H1 (cell line): ENCODE measurements at regions not wholly inside any gene's neighbourhood (a gene's known extent, or its start where the extent isn't known, plus 50 kb on each side); places are given as distances from the start of the nearest gene placed in this dataset.

Experiments
- CTCF ChIA-PET: fragments of 300-600 bp; sonication (Branson Sonifier 250); formaldehyde crosslinking; loops from one replicate; lab custom pipeline; 2021; ENCODE audit not compliant: partially characterized antibody; lab: Charles Lee
- POLR2A ChIA-PET: fragments of 300-600 bp; sonication (Branson Sonifier 250); formaldehyde crosslinking; loops from one replicate; lab custom pipeline; 2021; ENCODE audit warnings: inconsistent platforms; ENCODE audit not compliant: partially characterized antibody; lab: Charles Lee
- DNase-seq, 2 experiments: peaks; one replicate each; pipeline versions ENCODE4 v3.0.0 to v3.0.0-alpha.2; 2010 to 2022; ENCODE audit warnings: low spot score in 2 of 2, low read depth in 1 of 2, mixed read lengths in 1 of 2
- FAIRE-seq: peaks from 2 replicates; lab custom pipeline; 2011; peaks lifted over from hg19 to GRCh38; lab: Jason Lieb, UNC
- H2AFZ ChIP-seq: 2 replicates; pipeline ENCODE4 v1.8.1; 2012; ENCODE audit warnings: low read length, inconsistent platforms
- H2AK5ac ChIP-seq: 2 replicates; pipeline ENCODE4 v1.6.1; 2013; ENCODE audit warnings: low read depth, low read length
- H2BK120ac ChIP-seq: replicated peaks from 2 replicates; pipeline ENCODE3; 2013; ENCODE audit warnings: low read depth, low read length, inconsistent platforms
- H2BK12ac ChIP-seq: 2 replicates; pipeline ENCODE4 v1.6.1; 2013; ENCODE audit warnings: low read depth, low read length
- H2BK15ac ChIP-seq: 2 replicates; pipeline ENCODE4 v1.6.1; 2013; ENCODE audit warnings: low read length
- H2BK20ac ChIP-seq: 2 replicates; pipeline ENCODE4 v1.6.1; 2013; ENCODE audit warnings: low read length
- H2BK5ac ChIP-seq: 2 replicates; pipeline ENCODE4 v1.6.1; 2013; ENCODE audit warnings: low read depth, low read length
- H3K14ac ChIP-seq: 2 replicates; pipeline ENCODE4 v1.6.1; 2013; ENCODE audit warnings: inconsistent platforms; ENCODE audit not compliant: insufficient read length
- H3K18ac ChIP-seq: 2 replicates; pipeline ENCODE4 v1.6.1; 2013; ENCODE audit warnings: low read length; ENCODE audit errors: extremely low read depth
- H3K23ac ChIP-seq: 2 replicates; pipeline ENCODE4 v1.6.1; 2013; ENCODE audit warnings: inconsistent platforms; ENCODE audit not compliant: insufficient read length
- H3K23me2 ChIP-seq: 2 replicates; pipeline ENCODE4 v1.6.1; 2013; ENCODE audit warnings: low read depth, low read length
- H3K27ac ChIP-seq: 2 replicates; pipeline ENCODE4 v1.6.1; 2011; ENCODE audit warnings: low read depth, low read length, inconsistent platforms
- H3K27me3 ChIP-seq, 4 experiments: replicated peaks in 1 of 4; 1 replicate in 1 of 4; 2 replicates in 3 of 4; pipeline versions ENCODE4 v1.6.1 to v1.8.1; 2011 to 2013; ENCODE audit warnings: low read length in 3 of 4, mild to moderate bottlenecking in 3 of 4, inconsistent platforms in 2 of 4, mixed read lengths in 2 of 4, moderate library complexity in 1 of 4; ENCODE audit not compliant: control insufficient read depth in 3 of 4, insufficient read depth in 3 of 4; ENCODE audit errors: extremely low read depth in 1 of 4
- H3K36me3 ChIP-seq, 4 experiments: 2 replicates each; pipeline versions ENCODE4 v1.6.1 to v1.8.1; 2011 to 2013; ENCODE audit warnings: mild to moderate bottlenecking in 4 of 4, low read length in 3 of 4, moderate library complexity in 2 of 4, control low read depth in 1 of 4, inconsistent platforms in 1 of 4; ENCODE audit not compliant: insufficient read depth in 4 of 4, control insufficient read depth in 2 of 4
- H3K4ac ChIP-seq: replicated peaks from 2 replicates; pipeline ENCODE3; 2013; ENCODE audit warnings: low read length, low read depth, mixed read lengths, inconsistent platforms; ENCODE audit not compliant: insufficient read length
- H3K4me1 ChIP-seq, 4 experiments: replicated peaks in 1 of 4; 1 replicate in 1 of 4; 2 replicates in 3 of 4; pipeline versions ENCODE4 v1.6.1 to v1.8.1; 2011 to 2013; ENCODE audit warnings: low read length in 3 of 4, inconsistent platforms in 2 of 4, mixed read lengths in 1 of 4; ENCODE audit not compliant: insufficient read depth in 4 of 4, control insufficient read depth in 3 of 4
- H3K4me2 ChIP-seq, 2 experiments: 2 replicates each; pipeline versions ENCODE4 v1.6.1 to v1.8.1; 2011 to 2013; ENCODE audit warnings: low read depth in 2 of 2, low read length in 2 of 2, control low read depth in 1 of 2, inconsistent platforms in 1 of 2, mild to moderate bottlenecking in 1 of 2; ENCODE audit not compliant: insufficient read depth in 1 of 2
- H3K4me3 ChIP-seq, 4 experiments: fragments of 200-600, 300-600 bp in 1 of 4; sonication (generic), shearing (Covaris generic), sonication (Bioruptor Twin) in 1 of 4; 2 replicates each; pipeline versions ENCODE4 v1.5.1 to v1.8.1; 2011 to 2016; ENCODE audit warnings: low read length in 4 of 4, low read depth in 3 of 4, control low read depth in 2 of 4, inconsistent platforms in 2 of 4, mild to moderate bottlenecking in 2 of 4, mixed read lengths in 1 of 4, moderate library complexity in 1 of 4; ENCODE audit not compliant: insufficient read depth in 2 of 4; ENCODE audit errors: extremely low read depth in 1 of 4
- H3K56ac ChIP-seq: replicated peaks from 2 replicates; pipeline ENCODE3; 2013; ENCODE audit warnings: low read depth, mild to moderate bottlenecking, mixed read lengths, low read length, inconsistent platforms; ENCODE audit not compliant: insufficient read length
- H3K79me1 ChIP-seq: 2 replicates; pipeline ENCODE4 v1.6.1; 2013; ENCODE audit warnings: low read depth, low read length, control low read depth
- H3K79me2 ChIP-seq, 2 experiments: 2 replicates each; pipeline versions ENCODE4 v1.6.1 to v1.8.1; 2012 to 2013; ENCODE audit warnings: low read length in 2 of 2, mild to moderate bottlenecking in 2 of 2, inconsistent platforms in 1 of 2; ENCODE audit not compliant: insufficient read depth in 2 of 2, control insufficient read depth in 1 of 2
- H3K9ac ChIP-seq, 4 experiments: replicated peaks in 1 of 4; 1 replicate in 1 of 4; 2 replicates in 3 of 4; pipeline versions ENCODE4 v1.6.1 to v1.8.1; 2011 to 2013; ENCODE audit warnings: low read depth in 3 of 4, low read length in 3 of 4, control low read depth in 2 of 4, mild to moderate bottlenecking in 2 of 4, moderate library complexity in 2 of 4, inconsistent platforms in 1 of 4; ENCODE audit errors: extremely low read depth in 1 of 4
- H3K9me3 ChIP-seq, 2 experiments: 2 replicates each; pipeline versions ENCODE4 v1.6.1 to v1.8.1; 2012 to 2013; ENCODE audit warnings: mild to moderate bottlenecking in 2 of 2, moderate library complexity in 2 of 2, control low read depth in 1 of 2, inconsistent platforms in 1 of 2, low read depth in 1 of 2, low read length in 1 of 2, mixed read lengths in 1 of 2; ENCODE audit not compliant: insufficient read depth in 2 of 2
- H4K20me1 ChIP-seq, 2 experiments: replicated peaks in 1 of 2; 2 replicates each; pipeline versions ENCODE3 to v1.8.1; 2011 to 2013; ENCODE audit warnings: inconsistent platforms in 2 of 2, low read length in 2 of 2, mild to moderate bottlenecking in 1 of 2; ENCODE audit not compliant: insufficient read depth in 2 of 2, control insufficient read depth in 1 of 2
- H4K5ac ChIP-seq: 2 replicates; pipeline ENCODE4 v1.6.1; 2013; ENCODE audit warnings: low read length, low read depth, mixed read lengths, inconsistent platforms; ENCODE audit not compliant: insufficient read length
- H4K8ac ChIP-seq: 2 replicates; pipeline ENCODE4 v1.8.0; 2013; ENCODE audit warnings: mild to moderate bottlenecking, moderate library complexity, low read length, inconsistent platforms; ENCODE audit not compliant: insufficient read depth; ENCODE audit errors: extremely low read depth
- H4K91ac ChIP-seq: replicated peaks from 2 replicates; pipeline ENCODE3; 2013; ENCODE audit warnings: low read length, mixed read lengths, inconsistent platforms; ENCODE audit not compliant: insufficient read length
- BACH1 ChIP-seq: IDR thresholded peaks from 2 replicates; pipeline ENCODE4 v1.6.1; 2012; ENCODE audit warnings: low read length, improper control_type of control experiment
- BRCA1 ChIP-seq: IDR thresholded peaks from 2 replicates; pipeline ENCODE4 v1.6.1; 2012; ENCODE audit warnings: low read depth, low read length, improper control_type of control experiment
- CBX5 ChIP-seq: fragments of 300-800, 300-1000 bp; sonication (generic); IDR thresholded peaks from 2 replicates; pipeline ENCODE4 v1.7.1; 2016; ENCODE audit warnings: antibody characterized with exemption, low read length, low read depth
- EP300 ChIP-seq, 2 experiments: IDR thresholded peaks; 1 replicate in 1 of 2; 2 replicates in 1 of 2; pipeline ENCODE4 v1.6.1; 2011 to 2012; ENCODE audit warnings: low read depth in 2 of 2, low read length in 2 of 2, mild to moderate bottlenecking in 2 of 2, borderline replicate concordance in 1 of 2, inconsistent platforms in 1 of 2, moderate library complexity in 1 of 2
- JUN ChIP-seq: IDR thresholded peaks from 2 replicates; pipeline ENCODE4 v1.6.1; 2011; ENCODE audit warnings: low read depth, mild to moderate bottlenecking, improper control_type of control experiment, low read length
- JUND ChIP-seq: IDR thresholded peaks from 2 replicates; pipeline ENCODE4 v1.6.1; 2011; ENCODE audit warnings: mild to moderate bottlenecking, improper control_type of control experiment, low read length
- KDM4A ChIP-seq: IDR thresholded peaks from one replicate; pipeline ENCODE4 v1.7.1; 2012; ENCODE audit warnings: low read depth, mild to moderate bottlenecking, moderate library complexity, low read length, inconsistent platforms; ENCODE audit not compliant: severe bottlenecking
- MAFK ChIP-seq: IDR thresholded peaks from 2 replicates; pipeline ENCODE4 v1.6.1; 2012; ENCODE audit warnings: low read depth, mild to moderate bottlenecking, improper control_type of control experiment, low read length
- POLR2A ChIP-seq, 2 experiments: IDR thresholded peaks; 1 replicate in 1 of 2; 2 replicates in 1 of 2; pipeline ENCODE4 v1.6.1; 2011; ENCODE audit warnings: low read depth in 2 of 2, low read length in 2 of 2, mild to moderate bottlenecking in 2 of 2; ENCODE audit errors: control extremely low read depth in 1 of 2
- RBBP5 ChIP-seq: IDR thresholded peaks from 2 replicates; pipeline ENCODE4 v1.7.1; 2012; ENCODE audit warnings: low read depth, mild to moderate bottlenecking, inconsistent platforms, low read length, moderate library complexity, borderline replicate concordance
- TEAD4 ChIP-seq: IDR thresholded peaks from 2 replicates; pipeline ENCODE4 v1.6.1; 2012; ENCODE audit warnings: low read depth, low read length, inconsistent platforms, mixed read lengths
- WGBS, 2 experiments: shearing (Covaris generic) in 1 of 2; methylation state at CpG; one replicate each; pipeline versions ENCODE4 v1.1.6 to v1.1.7; 2013 to 2015; ENCODE audit warnings: low lambda C conversion rate in 2 of 2, mixed read lengths in 2 of 2, inconsistent platforms in 1 of 2, low coverage in 1 of 2, missing lambda C conversion rate in 1 of 2; ENCODE audit not compliant: insufficient replicate concordance in 2 of 2, insufficient coverage in 1 of 2, insufficient read length in 1 of 2; ENCODE audit errors: extremely low coverage in 1 of 2, missing lambda C conversion rate in 1 of 2; 5-methylcytosine and 5-hydroxymethylcytosine counted together

GRCh38 chr10:9545073-9545472, 1472.6 kb upstream of the CELF2 start:
- Histone ChIP-seq H2BK120ac (no peak overlapping the region), H4K8ac (no peak overlapping the region), H3K36me3 (no peaks in the 10 kb centered on the region), H3K27me3 (no peaks in the 10 kb centered on the region), H2AK5ac (no peak overlapping the region), H3K14ac (no peak overlapping the region), H3K4me2 (peak overlapping the region in 1 of 2 experiments; percentile 57; a peak in 2 of 4 replicates), H3K27ac (0 out of 2 replicates have a peak overlapping the region, but pooled peaks have one; percentile 40), H3K18ac (no peak overlapping the region), H2AFZ (peak overlapping the region; percentile 80; the same call in 1 of the 2 replicates), H2BK15ac (no peak overlapping the region), H4K5ac (no peak overlapping the region), H3K79me1 (no peaks in the 10 kb centered on the region), H3K9me3 (peaks cover 0 to 6% of the 10 kb centered on the region in 2 experiments; a peak in 1 of 4 replicates), H4K20me1 (no peaks in the 10 kb centered on the region), H3K4ac (no peak overlapping the region), H4K91ac (no peak overlapping the region), H2BK20ac (no peak overlapping the region), H3K4me1 (peaks cover 0 to 3% (median 2%) of the 10 kb centered on the region in 4 experiments; a peak in 2 of 7 replicates), H3K4me3 (peak overlapping the region in 1 of 4 experiments; percentile 37; a peak in 1 of 8 replicates), H3K9ac (no peak overlapping the region; a peak in 1 of 7 replicates), H3K23ac (no peak overlapping the region), H3K56ac (no peak overlapping the region), H2BK5ac (no peak overlapping the region), H3K23me2 (no peaks in the 10 kb centered on the region), H3K79me2 (no peaks in the 10 kb centered on the region), H2BK12ac (peak overlapping the region; percentile 75; the same call in 1 of the 2 replicates)
- ChIA-PET CTCF (interaction anchor here (0.6 to 0.7 kb wide), 2 partner anchors 126 to 356 kb away, joined by 3 read pairs; no protein-coding TSS in a partner anchor), POLR2A (no interaction called here)
- DNase-seq (no peak), FAIRE-seq (peak; percentile 39)
- 27% methylated on average over 2 of the region's 2 CpGs; no CpG with 5 or more reads in 1 of the 2 experiments for WGBS, 2 experiments
- TF ChIP-seq BACH1 (peak; percentile 19; the same call in 1 of the 2 replicates), JUN (peak; percentile 83), POLR2A (IDR thresholded peaks at IDR 0.05; ENCODE audit: control extremely low read depth in 1 of 2, low read depth in 2 of 2, low read length in 2 of 2) (no peak), CBX5 (no peak), RBBP5 (no peak), EP300 (IDR thresholded peaks at IDR 0.05; ENCODE audit: borderline replicate concordance in 1 of 2, low read depth in 2 of 2, low read length in 2 of 2) (peak in 1 of 2 experiments; percentile 76; a peak in 1 of 3 replicates), KDM4A (no peak), BRCA1 (no peak), TEAD4 (no peak), JUND (peak; percentile 89), MAFK (peak; percentile 92)
